Activated B cell treated with CpG ODN at 0.5 μM for 24 hours (primary cell): ENCODE measurements at regions not wholly inside any gene's neighbourhood (a gene's known extent, or its start where the extent isn't known, plus 50 kb on each side); places are given as distances from the start of the nearest gene placed in this dataset.

Experiments
- ATAC-seq: fragments of 200-7000 bp; cut with Tn5 transposase; one replicate; pipeline ENCODE4 v1.10.0; 2021; ENCODE audit warnings: low read depth, mild to moderate bottlenecking, moderate library complexity
- CTCF ChIA-PET: fragments of 350-600 bp; sonication (Branson Sonifier 250); formaldehyde crosslinking; loops from one replicate; lab custom pipeline; 2021; ENCODE audit warnings: antibody characterized with exemption; lab: Charles Lee
- POLR2A ChIA-PET: fragments of 350-600 bp; sonication (Branson Sonifier 250); formaldehyde crosslinking; loops from one replicate; lab custom pipeline; 2021; ENCODE audit warnings: antibody characterized with exemption; lab: Charles Lee
- DNase-seq: peaks from one replicate; pipeline ENCODE4 v3.0.0; 2022
- H3K27ac Mint-ChIP-seq: one replicate; pipeline ENCODE4 v1.8.0; 2020; ENCODE audit warnings: mixed read lengths
- H3K27me3 Mint-ChIP-seq: one replicate; pipeline ENCODE4 v1.8.0; 2021; ENCODE audit warnings: mixed read lengths
- H3K36me3 Mint-ChIP-seq: one replicate; pipeline ENCODE4 v1.8.0; 2021; ENCODE audit warnings: low read depth, mixed read lengths
- H3K4me1 Mint-ChIP-seq: one replicate; pipeline ENCODE4 v1.8.0; 2021; ENCODE audit warnings: mixed read lengths
- H3K4me3 Mint-ChIP-seq: one replicate; pipeline ENCODE4 v1.8.0; 2020; ENCODE audit warnings: mild to moderate bottlenecking, mixed read lengths
- H3K9me3 Mint-ChIP-seq: one replicate; pipeline ENCODE4 v1.8.0; 2020; ENCODE audit warnings: mixed read lengths
- intact Hi-C: fragments of 100-400 bp; cut with micrococcal nuclease; formaldehyde crosslinking; loops from one replicate; pipeline ENCODE4 v1.15.1; 2024
- TF ChIP-seq, protein P1 (sequence below): fragments of 200-600 bp; IDR thresholded peaks from one replicate; pipeline ENCODE4 v1.8.0; 2022; ENCODE audit warnings: antibody characterized with exemption, mild to moderate bottlenecking

DNA sequence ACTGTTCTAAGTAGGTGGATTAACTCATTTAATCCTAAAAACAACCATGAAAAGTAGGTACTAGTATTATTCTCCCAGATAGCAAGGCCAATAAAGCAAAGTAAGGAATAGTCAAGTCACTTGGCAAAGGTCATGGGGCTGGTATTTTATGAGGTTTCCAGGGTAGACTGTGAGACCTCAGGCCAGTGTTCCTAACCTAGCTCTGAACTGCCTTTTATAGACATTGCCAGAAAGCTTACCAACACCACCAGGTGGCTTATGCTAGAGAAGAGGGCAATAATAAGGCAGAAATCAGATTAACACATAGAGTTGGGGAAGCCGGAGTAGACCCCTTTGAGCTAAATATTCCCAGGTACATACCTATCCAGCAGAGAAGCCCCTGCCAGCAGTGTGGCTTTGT is 490.9 kb upstream of the TENM4 start:
- POLR2A ChIA-PET: no interaction called here
- peaks cover 6% of the 10 kb centered on the region for H3K9me3 Mint-ChIP-seq
- no peak overlapping the region for H3K4me3 Mint-ChIP-seq
- DNase-seq (no peak), ATAC-seq (no peak)
- no peaks in the 10 kb centered on the region for H3K27me3 Mint-ChIP-seq
- TF ChIP-seq, protein P1, sequence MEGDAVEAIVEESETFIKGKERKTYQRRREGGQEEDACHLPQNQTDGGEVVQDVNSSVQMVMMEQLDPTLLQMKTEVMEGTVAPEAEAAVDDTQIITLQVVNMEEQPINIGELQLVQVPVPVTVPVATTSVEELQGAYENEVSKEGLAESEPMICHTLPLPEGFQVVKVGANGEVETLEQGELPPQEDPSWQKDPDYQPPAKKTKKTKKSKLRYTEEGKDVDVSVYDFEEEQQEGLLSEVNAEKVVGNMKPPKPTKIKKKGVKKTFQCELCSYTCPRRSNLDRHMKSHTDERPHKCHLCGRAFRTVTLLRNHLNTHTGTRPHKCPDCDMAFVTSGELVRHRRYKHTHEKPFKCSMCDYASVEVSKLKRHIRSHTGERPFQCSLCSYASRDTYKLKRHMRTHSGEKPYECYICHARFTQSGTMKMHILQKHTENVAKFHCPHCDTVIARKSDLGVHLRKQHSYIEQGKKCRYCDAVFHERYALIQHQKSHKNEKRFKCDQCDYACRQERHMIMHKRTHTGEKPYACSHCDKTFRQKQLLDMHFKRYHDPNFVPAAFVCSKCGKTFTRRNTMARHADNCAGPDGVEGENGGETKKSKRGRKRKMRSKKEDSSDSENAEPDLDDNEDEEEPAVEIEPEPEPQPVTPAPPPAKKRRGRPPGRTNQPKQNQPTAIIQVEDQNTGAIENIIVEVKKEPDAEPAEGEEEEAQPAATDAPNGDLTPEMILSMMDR: no peak
- CTCF ChIA-PET: no interaction called here
- intact Hi-C loops: no loop called here
- no peaks in the 10 kb centered on the region for H3K36me3 Mint-ChIP-seq
- no peaks in the 10 kb centered on the region for H3K4me1 Mint-ChIP-seq
- no peak overlapping the region for H3K27ac Mint-ChIP-seq

DNA sequence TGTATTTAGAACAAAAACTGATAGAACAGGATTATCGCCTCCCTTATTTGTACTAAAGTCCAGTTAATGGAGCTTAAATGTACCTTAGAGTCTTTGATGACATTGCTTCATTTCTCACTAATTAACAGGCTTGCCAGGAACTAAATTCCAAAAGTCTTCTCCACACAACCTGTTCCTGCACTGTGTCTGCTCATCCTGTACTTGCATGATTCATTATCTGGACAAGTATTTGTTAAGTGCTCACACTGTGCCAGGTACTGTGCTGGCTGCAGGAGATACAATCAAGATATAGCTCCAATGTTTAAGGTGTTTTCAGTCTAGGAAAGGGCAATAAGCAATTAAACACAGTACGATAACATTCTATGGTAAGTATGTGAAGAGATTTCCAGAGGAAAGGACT is 485.9 kb upstream of the TENM4 start:
- DNase-seq (no peak), ATAC-seq (no peak)
- intact Hi-C loops: no loop called here
- Mint-ChIP-seq H3K4me1 (no peaks in the 10 kb centered on the region), H3K27ac (no peak overlapping the region), H3K27me3 (no peaks in the 10 kb centered on the region), H3K9me3 (peaks cover 6% of the 10 kb centered on the region), H3K4me3 (no peak overlapping the region), H3K36me3 (no peaks in the 10 kb centered on the region)
- CTCF ChIA-PET: no interaction called here
- POLR2A ChIA-PET: no interaction called here
- TF ChIP-seq, protein P1: no peak

DNA sequence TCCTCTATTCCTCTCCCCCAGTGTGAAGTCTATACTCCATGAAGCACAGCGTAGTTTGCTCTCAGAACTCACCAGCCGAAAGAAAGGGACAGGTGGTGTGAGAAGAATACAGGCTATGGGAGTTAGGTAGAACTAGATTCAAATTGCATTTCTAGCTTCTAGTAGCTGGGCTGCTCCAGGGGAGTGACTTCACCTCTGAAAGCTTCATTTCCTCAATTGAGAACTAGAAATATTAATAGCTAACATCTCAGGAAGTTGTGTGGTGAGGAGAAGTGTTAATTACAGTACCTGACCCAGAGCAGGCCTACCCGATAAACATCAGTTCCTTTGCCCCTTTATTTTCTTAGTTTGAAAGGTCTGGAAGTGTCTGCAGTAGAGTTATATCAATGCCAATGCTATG is 484.7 kb upstream of the TENM4 start:
- Mint-ChIP-seq H3K27me3 (no peaks in the 10 kb centered on the region), H3K4me3 (no peak overlapping the region), H3K36me3 (no peaks in the 10 kb centered on the region), H3K27ac (no peak overlapping the region), H3K9me3 (peaks cover 4% of the 10 kb centered on the region), H3K4me1 (no peaks in the 10 kb centered on the region)
- TF ChIP-seq, protein P1: no peak
- intact Hi-C loops: no loop called here
- DNase-seq (no peak), ATAC-seq (no peak)
- ChIA-PET CTCF (no interaction called here), POLR2A (no interaction called here)

DNA sequence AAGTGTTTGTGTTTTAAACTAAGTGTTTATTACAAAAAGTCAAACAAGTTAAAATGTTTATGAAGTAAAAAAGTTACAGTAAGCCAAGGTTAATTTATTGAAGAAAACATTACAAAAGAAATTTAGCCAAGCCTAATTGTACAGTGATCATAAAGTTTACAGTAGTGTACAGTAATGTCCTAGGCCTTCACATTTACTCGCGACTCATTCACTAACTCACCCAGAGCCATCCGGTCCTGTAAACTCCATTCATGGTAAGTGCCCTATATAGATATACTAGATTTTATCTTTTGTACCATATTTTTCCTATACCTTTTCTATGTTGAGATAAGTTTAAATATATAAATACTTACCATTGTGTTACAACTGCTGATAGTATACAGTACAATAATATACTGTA is 481.8 kb upstream of the TENM4 start:
- H3K27ac Mint-ChIP-seq: no peak overlapping the region
- no peak for ATAC-seq
- intact Hi-C loops: no loop called here
- no peaks in the 10 kb centered on the region for H3K4me1 Mint-ChIP-seq
- no peak overlapping the region for H3K4me3 Mint-ChIP-seq
- ChIA-PET CTCF (no interaction called here), POLR2A (no interaction called here)
- DNase-seq: no peak
- no peaks in the 10 kb centered on the region for H3K36me3 Mint-ChIP-seq
- no peaks in the 10 kb centered on the region for H3K27me3 Mint-ChIP-seq
- TF ChIP-seq, protein P1: no peak
- peaks cover 4% of the 10 kb centered on the region for H3K9me3 Mint-ChIP-seq

DNA sequence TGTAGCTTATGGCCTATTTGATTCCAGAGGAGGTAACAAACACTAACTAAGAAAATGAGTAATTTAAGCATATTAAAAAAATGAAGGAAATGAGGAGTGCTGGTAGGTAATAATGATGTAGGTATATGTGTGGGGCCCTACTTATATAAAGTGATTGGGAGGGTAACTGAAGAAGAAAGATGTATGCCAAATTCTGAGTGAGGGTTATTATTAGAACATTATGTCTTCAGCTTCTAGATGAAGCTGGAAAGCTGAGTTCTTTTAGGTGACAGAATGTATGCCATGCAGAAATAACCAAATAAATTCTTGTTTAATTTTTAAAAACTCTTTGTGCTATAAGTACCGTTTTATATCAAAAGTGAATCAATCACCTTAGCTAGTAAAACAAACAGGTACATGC is 479.6 kb upstream of the TENM4 start:
- intact Hi-C loops: no loop called here
- CTCF ChIA-PET: no interaction called here

More for the DNA sequence above, 479.6 kb upstream of the TENM4 start:
- Mint-ChIP-seq H3K27ac (no peak overlapping the region), H3K36me3 (no peaks in the 10 kb centered on the region), H3K9me3 (peaks cover 4% of the 10 kb centered on the region), H3K4me1 (no peaks in the 10 kb centered on the region), H3K27me3 (no peaks in the 10 kb centered on the region), H3K4me3 (no peak overlapping the region)
- DNase-seq (no peak), ATAC-seq (no peak)
- TF ChIP-seq, protein P1: no peak
- POLR2A ChIA-PET: no interaction called here
